HL-60 (cell line): ENCODE measurements at regions not wholly inside any gene's neighbourhood (a gene's known extent, or its start where the extent isn't known, plus 50 kb on each side); places are given as distances from the start of the nearest gene placed in this dataset.

Experiments
- CTCF ChIP-seq: IDR thresholded peaks from one replicate; pipeline ENCODE4 v1.5.1; 2011; ENCODE audit warnings: low read length, control low read depth, inconsistent platforms; ENCODE audit not compliant: insufficient read depth
- SPI1 ChIP-seq: IDR thresholded peaks from 2 replicates; pipeline ENCODE4 v1.6.1; 2012; ENCODE audit warnings: low read depth, mild to moderate bottlenecking, borderline replicate concordance

- TF ChIP-seq CTCF = no peak
- TF ChIP-seq SPI1 = no peak
Observed at GRCh38 chr10:126839094-126839761, 66.0 kb upstream of the DOCK1 start.
